ENCODE measurements at regions not wholly inside any gene's neighbourhood (a gene's known extent, or its start where the extent isn't known, plus 50 kb on each side); places are given as distances from the start of the nearest gene placed in this dataset.

DNA sequence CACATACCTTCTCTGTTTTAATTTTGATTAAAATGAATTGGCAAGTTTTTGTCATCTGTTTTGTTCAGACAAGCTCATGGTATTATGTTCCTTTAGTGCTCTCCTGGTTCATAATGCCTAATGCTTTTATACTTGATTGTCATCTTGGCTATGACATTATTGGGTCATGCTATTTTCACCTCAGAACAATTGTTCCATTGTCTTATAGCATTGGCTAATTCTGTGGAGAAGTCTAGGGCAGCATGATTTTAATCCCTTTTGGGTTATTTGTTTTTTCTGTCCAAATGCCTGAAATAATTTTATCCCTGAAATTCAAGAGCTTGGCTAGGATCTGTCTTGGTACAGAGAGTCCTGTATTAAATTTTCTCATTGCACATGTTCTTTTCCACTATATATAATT, 83.8 kb upstream of the CCDC85A start:
- no peak for TF ChIP-seq RFX5 (IDR thresholded peaks at IDR 0.05; ENCODE audit: low read depth, low read length)
- TF ChIP-seq CHD1 (IDR thresholded peaks at IDR 0.05; ENCODE audit: low read depth, low read length) = no peak
- no peak for TF ChIP-seq POLR2A (IDR thresholded peaks at IDR 0.05; ENCODE audit: low read depth, low read length)
- TF ChIP-seq, protein P1, sequence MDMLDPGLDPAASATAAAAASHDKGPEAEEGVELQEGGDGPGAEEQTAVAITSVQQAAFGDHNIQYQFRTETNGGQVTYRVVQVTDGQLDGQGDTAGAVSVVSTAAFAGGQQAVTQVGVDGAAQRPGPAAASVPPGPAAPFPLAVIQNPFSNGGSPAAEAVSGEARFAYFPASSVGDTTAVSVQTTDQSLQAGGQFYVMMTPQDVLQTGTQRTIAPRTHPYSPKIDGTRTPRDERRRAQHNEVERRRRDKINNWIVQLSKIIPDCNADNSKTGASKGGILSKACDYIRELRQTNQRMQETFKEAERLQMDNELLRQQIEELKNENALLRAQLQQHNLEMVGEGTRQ (IDR thresholded peaks at IDR 0.05; ENCODE audit: low read depth, low read length) = no peak
- TF ChIP-seq RCOR1 (IDR thresholded peaks at IDR 0.05; ENCODE audit: insufficient replicate concordance, low read length) = no peak
- TF ChIP-seq, protein P2, sequence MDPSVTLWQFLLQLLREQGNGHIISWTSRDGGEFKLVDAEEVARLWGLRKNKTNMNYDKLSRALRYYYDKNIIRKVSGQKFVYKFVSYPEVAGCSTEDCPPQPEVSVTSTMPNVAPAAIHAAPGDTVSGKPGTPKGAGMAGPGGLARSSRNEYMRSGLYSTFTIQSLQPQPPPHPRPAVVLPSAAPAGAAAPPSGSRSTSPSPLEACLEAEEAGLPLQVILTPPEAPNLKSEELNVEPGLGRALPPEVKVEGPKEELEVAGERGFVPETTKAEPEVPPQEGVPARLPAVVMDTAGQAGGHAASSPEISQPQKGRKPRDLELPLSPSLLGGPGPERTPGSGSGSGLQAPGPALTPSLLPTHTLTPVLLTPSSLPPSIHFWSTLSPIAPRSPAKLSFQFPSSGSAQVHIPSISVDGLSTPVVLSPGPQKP (IDR thresholded peaks at IDR 0.05; ENCODE audit: borderline replicate concordance, low read depth, low read length) = no peak
- no peak for TF ChIP-seq MXI1 (IDR thresholded peaks at IDR 0.05; ENCODE audit: borderline replicate concordance, low read depth, low read length)
- TF ChIP-seq CEBPB (IDR thresholded peaks at IDR 0.05; ENCODE audit: low read depth, low read length) = no peak
- no peak for TF ChIP-seq NFE2L2 (IDR thresholded peaks at IDR 0.05; ENCODE audit: low read depth, low read length)
- no peak for TF ChIP-seq FOS (IDR thresholded peaks at IDR 0.05; ENCODE audit: low read depth, low read length)
- Histone ChIP-seq H3K18ac (ENCODE audit: low read depth, low read length) (no peak overlapping the region), H3K27me3 (ENCODE audit: control insufficient read depth, insufficient read depth, low read length) (no peaks in the 10 kb centered on the region), H3K27ac (ENCODE audit: insufficient read depth, low read length) (no peak overlapping the region), H4K8ac (ENCODE audit: low read depth in 2 of 2, low read length in 2 of 2) (no peak overlapping the region), H2AK5ac (ENCODE audit: low read depth, low read length) (no peak overlapping the region), H3K56ac (ENCODE audit: extremely low read depth, insufficient read depth, low read length) (no peak overlapping the region), H2BK15ac (ENCODE audit: low read depth, low read length) (no peak overlapping the region), H4K91ac (ENCODE audit: insufficient read depth, low read depth, low read length) (no peak overlapping the region), H2BK20ac (ENCODE audit: low read depth, low read length) (no peak overlapping the region), H3K4me3 (ENCODE audit: insufficient read depth, low read depth, low read length) (no peak overlapping the region), H4K5ac (ENCODE audit: low read depth, low read length) (no peak overlapping the region), H2BK5ac (ENCODE audit: low read depth, low read length, poor library complexity, severe bottlenecking) (no peak overlapping the region), H3K14ac (replicated peaks; ENCODE audit: low read depth, low read length) (no peak overlapping the region), H3K9me1 (ENCODE audit: insufficient read depth, low read length) (no peaks in the 10 kb centered on the region), H3K9ac (ENCODE audit: low read depth, low read length) (no peak overlapping the region), H4K20me1 (ENCODE audit: insufficient read depth, low read length) (no peaks in the 10 kb centered on the region), H2BK120ac (ENCODE audit: low read depth, low read length) (no peak overlapping the region), H3K4ac (ENCODE audit: low read depth, low read length) (no peak overlapping the region), H3K9me3 (ENCODE audit: control insufficient read depth, insufficient read depth, low read length) (no peaks in the 10 kb centered on the region), H2AK9ac (replicated peaks; ENCODE audit: low read depth, low read length, poor library complexity) (no peak overlapping the region), H2AFZ (replicated peaks; ENCODE audit: low read length, poor library complexity) (no peak overlapping the region), H3K36me3 (ENCODE audit: control insufficient read depth, insufficient read depth, low read length) (no peaks in the 10 kb centered on the region), H3K4me2 (ENCODE audit: low read depth, low read length) (no peak overlapping the region), H3K23ac (ENCODE audit: low read depth, low read length) (no peak overlapping the region), H3K79me1 (ENCODE audit: low read depth in 1 of 2, low read length in 2 of 2) (no peaks in the 10 kb centered on the region), H3K4me1 (ENCODE audit: control insufficient read depth, insufficient read depth, low read length) (no peaks in the 10 kb centered on the region)
- no peak for ATAC-seq (ENCODE audit: low read depth)
- no peak for DNase-seq
- ChIA-PET POLR2A (ENCODE audit: unreplicated experiment) (no interaction called here), CTCF (no interaction called here)
- no TSS peak for BruUV-seq (replicated peaks)
- intact Hi-C loops (cut with micrococcal nuclease) = no loop called here
- in situ Hi-C loops (cut with MboI; ENCODE audit: low sequenced_read_pairs) = no loop called here
- dilution Hi-C loops (cut with HindIII; ENCODE audit: low sequenced_read_pairs, unreplicated experiment) = no loop called here

Measured in IMR-90 (cell line).